Activated CD4-positive, alpha-beta T cell treated with anti-CD3 and anti-CD28 coated beads, Interleukin-2, amount 10 ng/mL, durations not matched to agents 7 days and 5 days (primary cell): ENCODE measurements at regions not wholly inside any gene's neighbourhood (a gene's known extent, or its start where the extent isn't known, plus 50 kb on each side); places are given as distances from the start of the nearest gene placed in this dataset.

Experiments used
- CTCF ChIA-PET: fragments of 350-600 bp; sonication (Branson Sonifier 250); formaldehyde crosslinking; loops from one replicate; lab custom pipeline; 2021; ENCODE audit warnings: antibody characterized with exemption; lab: Charles Lee
- POLR2A ChIA-PET: fragments of 350-600 bp; sonication (Branson Sonifier 250); formaldehyde crosslinking; loops from one replicate; lab custom pipeline; 2021; ENCODE audit warnings: antibody characterized with exemption; lab: Charles Lee
- DNase-seq: peaks from one replicate; pipeline ENCODE4 v3.0.0-alpha.2; 2020
- H3K27ac Mint-ChIP-seq: one replicate; pipeline ENCODE4 v1.8.0; 2021; ENCODE audit warnings: mild to moderate bottlenecking, moderate library complexity, mixed read lengths
- H3K27me3 Mint-ChIP-seq: one replicate; pipeline ENCODE4 v1.8.0; 2021; ENCODE audit warnings: mixed read lengths
- H3K36me3 Mint-ChIP-seq: one replicate; pipeline ENCODE4 v1.8.0; 2021; ENCODE audit warnings: low read depth, mixed read lengths
- H3K4me1 Mint-ChIP-seq: one replicate; pipeline ENCODE4 v1.8.0; 2021; ENCODE audit warnings: mixed read lengths
- H3K4me3 Mint-ChIP-seq: one replicate; pipeline ENCODE4 v1.8.0; 2021; ENCODE audit warnings: mild to moderate bottlenecking, moderate library complexity, mixed read lengths
- H3K9me3 Mint-ChIP-seq: one replicate; pipeline ENCODE4 v1.8.0; 2021; ENCODE audit warnings: mixed read lengths

- H3K9me3 Mint-ChIP-seq: peaks cover 3% of the 10 kb centered on the region
- H3K4me1 Mint-ChIP-seq: peaks cover 8% of the 10 kb centered on the region
- no peaks in the 10 kb centered on the region for H3K27me3 Mint-ChIP-seq
- H3K36me3 Mint-ChIP-seq: no peaks in the 10 kb centered on the region
- no peak for DNase-seq
- no peak overlapping the region for H3K4me3 Mint-ChIP-seq
- ChIA-PET POLR2A (no interaction called here), CTCF (interaction anchor here (1.3 to 2.0 kb wide), 3 partner anchors 9 to 32 kb away, joined by 3 to 7 read pairs (median 5); no protein-coding TSS in a partner anchor)
- no peak overlapping the region for H3K27ac Mint-ChIP-seq
Measured at GRCh38 chr7:114787556-114787955, 134.3 kb upstream of the MDFIC start.

GRCh38 chr7:114788706-114789105 is 133.2 kb upstream of the MDFIC start:
- ChIA-PET CTCF (interaction anchor here (1.4 to 2.0 kb wide), 4 partner anchors 10 to 16 kb away, joined by 3 to 7 read pairs (median 4); no protein-coding TSS in a partner anchor), POLR2A (no interaction called here)
- Mint-ChIP-seq H3K4me3 (no peak overlapping the region), H3K27ac (no peak overlapping the region), H3K4me1 (peaks cover 12% of the 10 kb centered on the region), H3K9me3 (peaks cover 3% of the 10 kb centered on the region), H3K36me3 (no peaks in the 10 kb centered on the region), H3K27me3 (no peaks in the 10 kb centered on the region)
- no peak for DNase-seq

- no peaks in the 10 kb centered on the region for H3K27me3 Mint-ChIP-seq
- H3K36me3 Mint-ChIP-seq: no peaks in the 10 kb centered on the region
- no peak overlapping the region for H3K27ac Mint-ChIP-seq
- H3K4me3 Mint-ChIP-seq: no peak overlapping the region
- POLR2A ChIA-PET: no interaction called here
- peaks cover 3% of the 10 kb centered on the region for H3K9me3 Mint-ChIP-seq
- H3K4me1 Mint-ChIP-seq: peaks cover 12% of the 10 kb centered on the region
- DNase-seq: no peak
- CTCF ChIA-PET: interaction anchor here (1.4 to 1.5 kb wide), 2 partner anchors 13 to 16 kb away, joined by 3 read pairs; no protein-coding TSS in a partner anchor
Measured at GRCh38 chr7:114789161-114789560, 132.7 kb upstream of the MDFIC start.

GRCh38 chr7:114789871-114790311 is 132.0 kb upstream of the MDFIC start:
- no peak overlapping the region for H3K27ac Mint-ChIP-seq
- H3K4me3 Mint-ChIP-seq: no peak overlapping the region
- H3K36me3 Mint-ChIP-seq: no peaks in the 10 kb centered on the region
- peaks cover 3% of the 10 kb centered on the region for H3K9me3 Mint-ChIP-seq
- POLR2A ChIA-PET: interaction anchor here (0.5 kb wide), 1 partner anchor 395 kb away, joined by 3 read pairs; no protein-coding TSS in a partner anchor
- no peak for DNase-seq
- peaks cover 12% of the 10 kb centered on the region for H3K4me1 Mint-ChIP-seq
- H3K27me3 Mint-ChIP-seq: no peaks in the 10 kb centered on the region
- CTCF ChIA-PET: no interaction called here

- ChIA-PET CTCF (no interaction called here), POLR2A (no interaction called here)
- Mint-ChIP-seq H3K27ac (no peak overlapping the region), H3K4me3 (no peak overlapping the region), H3K9me3 (peaks cover 3% of the 10 kb centered on the region), H3K4me1 (peaks cover 12% of the 10 kb centered on the region), H3K36me3 (no peaks in the 10 kb centered on the region), H3K27me3 (no peaks in the 10 kb centered on the region)
- no peak for DNase-seq
Measured at GRCh38 chr7:114790521-114790920, 131.4 kb upstream of the MDFIC start.

- Mint-ChIP-seq H3K27me3 (peaks cover 5% of the 10 kb centered on the region), H3K4me1 (peaks cover 10% of the 10 kb centered on the region), H3K4me3 (no peak overlapping the region), H3K27ac (no peak overlapping the region), H3K9me3 (peaks cover 3% of the 10 kb centered on the region), H3K36me3 (no peaks in the 10 kb centered on the region)
- no peak for DNase-seq
- POLR2A ChIA-PET: no interaction called here
- CTCF ChIA-PET: no interaction called here
Measured at GRCh38 chr7:114791771-114792170, 130.1 kb upstream of the MDFIC start.

GRCh38 chr7:114793155-114793845 is 128.6 kb upstream of the MDFIC start:
- CTCF ChIA-PET: interaction anchor here (0.9 kb wide), 1 partner anchor 12 kb away, joined by 3 read pairs; no protein-coding TSS in a partner anchor
- POLR2A ChIA-PET: no interaction called here
- Mint-ChIP-seq H3K4me3 (no peak overlapping the region), H3K27ac (no peak overlapping the region), H3K27me3 (peaks cover 5% of the 10 kb centered on the region), H3K36me3 (no peaks in the 10 kb centered on the region), H3K9me3 (peaks cover 3% of the 10 kb centered on the region), H3K4me1 (peaks cover 10% of the 10 kb centered on the region)
- no peak for DNase-seq

- CTCF ChIA-PET: no interaction called here
- no peak overlapping the region for H3K27ac Mint-ChIP-seq
- peaks cover 11% of the 10 kb centered on the region for H3K4me1 Mint-ChIP-seq
Measured at GRCh38 chr7:114795475-114795874, 126.4 kb upstream of the MDFIC start.

GRCh38 chr7:114799628-114800028 is 122.3 kb upstream of the MDFIC start:
- peaks cover 5% of the 10 kb centered on the region for H3K27me3 Mint-ChIP-seq
- H3K36me3 Mint-ChIP-seq: no peaks in the 10 kb centered on the region
- DNase-seq: no peak
- no peak overlapping the region for H3K27ac Mint-ChIP-seq
- H3K9me3 Mint-ChIP-seq: no peaks in the 10 kb centered on the region
- peaks cover 6% of the 10 kb centered on the region for H3K4me1 Mint-ChIP-seq
- no peak overlapping the region for H3K4me3 Mint-ChIP-seq
- CTCF ChIA-PET: interaction anchor here (1.7 kb wide), 1 partner anchor 12 kb away, joined by 5 read pairs; no protein-coding TSS in a partner anchor
- POLR2A ChIA-PET: no interaction called here

More at GRCh38 chr7:114795475-114795874, 126.4 kb upstream of the MDFIC start:
- POLR2A ChIA-PET: no interaction called here
- Mint-ChIP-seq H3K27me3 (peaks cover 5% of the 10 kb centered on the region), H3K9me3 (no peaks in the 10 kb centered on the region), H3K4me3 (no peak overlapping the region), H3K36me3 (no peaks in the 10 kb centered on the region)
- no peak for DNase-seq

GRCh38 chr7:114802632-114803031 is 119.3 kb upstream of the MDFIC start:
- Mint-ChIP-seq H3K9me3 (no peaks in the 10 kb centered on the region), H3K27ac (no peak overlapping the region), H3K4me1 (peaks cover 6% of the 10 kb centered on the region), H3K27me3 (no peaks in the 10 kb centered on the region), H3K4me3 (no peak overlapping the region), H3K36me3 (peaks cover 1% of the 10 kb centered on the region)
- ChIA-PET CTCF (interaction anchor here (1.9 kb wide), 1 partner anchor 10 kb away, joined by 4 read pairs; no protein-coding TSS in a partner anchor), POLR2A (no interaction called here)
- DNase-seq: no peak

- ChIA-PET CTCF (no interaction called here), POLR2A (no interaction called here)
- H3K9me3 Mint-ChIP-seq: no peaks in the 10 kb centered on the region
- H3K4me1 Mint-ChIP-seq: no peaks in the 10 kb centered on the region
- no peaks in the 10 kb centered on the region for H3K27me3 Mint-ChIP-seq
- no peak for DNase-seq
- H3K4me3 Mint-ChIP-seq: no peak overlapping the region
- H3K27ac Mint-ChIP-seq: no peak overlapping the region
- H3K36me3 Mint-ChIP-seq: peaks cover 1% of the 10 kb centered on the region
Measured at GRCh38 chr7:114806590-114807162, 115.2 kb upstream of the MDFIC start.

- no peak for DNase-seq
- Mint-ChIP-seq H3K36me3 (no peaks in the 10 kb centered on the region), H3K9me3 (peaks cover 2% of the 10 kb centered on the region), H3K27me3 (no peaks in the 10 kb centered on the region), H3K4me1 (peaks cover 24% of the 10 kb centered on the region), H3K27ac (no peak overlapping the region), H3K4me3 (no peak overlapping the region)
- ChIA-PET CTCF (interaction anchor here (0.8 kb wide), 1 partner anchor 10 kb away, joined by 4 read pairs; no protein-coding TSS in a partner anchor), POLR2A (no interaction called here)
Measured at GRCh38 chr7:114812570-114812969, 109.3 kb upstream of the MDFIC start.

- no peak for DNase-seq
- Mint-ChIP-seq H3K27ac (no peak overlapping the region), H3K9me3 (peaks cover 2% of the 10 kb centered on the region), H3K36me3 (no peaks in the 10 kb centered on the region), H3K4me3 (no peak overlapping the region), H3K4me1 (peaks cover 24% of the 10 kb centered on the region), H3K27me3 (no peaks in the 10 kb centered on the region)
- POLR2A ChIA-PET: no interaction called here
- CTCF ChIA-PET: interaction anchor here (0.8 kb wide), 1 partner anchor 19 kb away, joined by 3 read pairs; no protein-coding TSS in a partner anchor
Measured at GRCh38 chr7:114813624-114814023, 108.3 kb upstream of the MDFIC start.
